SJSA1 (cell line): ENCODE measurements at regions not wholly inside any gene's neighbourhood (a gene's known extent, or its start where the extent isn't known, plus 50 kb on each side); places are given as distances from the start of the nearest gene placed in this dataset.

Experiments used
- DNase-seq, 2 experiments: peaks; one replicate each; pipeline ENCODE4 v3.0.0-alpha.2; 2015 to 2020; ENCODE audit warnings: low spot score in 2 of 2, low read depth in 1 of 2
- H3K27ac ChIP-seq: fragments of 250-450 bp; sonication (Bioruptor Pico); 2 replicates; pipeline ENCODE4 v1.5.1; 2020; ENCODE audit warnings: mild to moderate bottlenecking, moderate library complexity
- H3K27me3 ChIP-seq: fragments of 250-450 bp; sonication (Bioruptor Pico); replicated peaks from 2 replicates; pipeline ENCODE4 v1.5.1; 2020; ENCODE audit warnings: mild to moderate bottlenecking, moderate library complexity
- H3K36me3 ChIP-seq: fragments of 250-450 bp; sonication (Bioruptor Pico); 2 replicates; pipeline ENCODE4 v1.5.1; 2020; ENCODE audit warnings: mild to moderate bottlenecking
- H3K4me1 ChIP-seq: fragments of 250-450 bp; sonication (Bioruptor Pico); replicated peaks from 2 replicates; pipeline ENCODE4 v1.6.1; 2021; ENCODE audit warnings: mild to moderate bottlenecking
- H3K4me3 ChIP-seq: fragments of 250-450 bp; sonication (Bioruptor Pico); 2 replicates; pipeline ENCODE4 v1.5.1; 2020; ENCODE audit warnings: mild to moderate bottlenecking
- H3K9me3 ChIP-seq: fragments of 250-450 bp; sonication (Bioruptor Pico); replicated peaks from 2 replicates; pipeline ENCODE4 v1.5.1; 2020; ENCODE audit warnings: mild to moderate bottlenecking

DNA sequence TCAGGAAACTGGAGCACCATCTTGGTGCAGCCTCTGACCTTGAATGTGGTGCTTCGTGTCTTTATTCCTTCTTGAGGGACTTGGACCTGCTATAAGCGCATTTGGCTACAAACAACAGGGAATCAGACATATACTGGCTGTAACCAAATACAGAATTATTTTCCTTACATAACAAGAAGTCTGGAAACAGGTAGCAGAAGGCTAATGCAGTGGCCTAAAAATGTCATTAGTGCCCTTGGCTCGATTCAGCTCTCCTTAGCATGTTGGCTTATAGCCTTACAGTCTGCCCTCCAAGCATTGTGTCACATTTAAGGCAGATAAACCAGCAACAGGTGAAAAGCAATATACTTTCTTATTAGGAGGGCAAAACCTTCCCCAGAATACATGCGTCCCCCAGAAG, 655.4 kb downstream of the XIRP2 start:
- Histone ChIP-seq H3K9me3 (no peaks in the 10 kb centered on the region), H3K27ac (no peak overlapping the region), H3K4me3 (no peak overlapping the region), H3K27me3 (no peaks in the 10 kb centered on the region), H3K4me1 (no peaks in the 10 kb centered on the region), H3K36me3 (no peaks in the 10 kb centered on the region)
- DNase-seq, result no peak

DNA sequence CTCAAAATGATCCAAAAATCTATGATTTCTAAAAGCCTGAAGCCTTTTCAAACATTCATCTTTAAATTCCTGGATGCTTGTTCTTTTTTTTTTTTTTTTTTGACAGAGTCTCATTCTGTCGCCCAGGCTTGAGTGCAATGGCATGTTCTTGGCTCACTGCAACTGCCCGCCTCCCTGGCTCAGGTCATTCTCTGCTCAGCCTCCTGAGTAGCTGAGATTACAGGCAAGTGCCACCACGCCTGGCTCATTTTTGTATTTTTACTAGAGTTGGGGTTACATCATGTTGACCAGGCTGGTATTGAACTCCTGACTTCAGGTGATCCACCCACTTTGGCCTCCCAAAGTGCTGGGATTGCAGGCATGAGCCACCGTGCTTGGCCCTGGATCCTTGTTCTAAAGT, 649.5 kb downstream of the XIRP2 start:
- Histone ChIP-seq H3K4me3 (no peak overlapping the region), H3K36me3 (no peaks in the 10 kb centered on the region), H3K27me3 (no peaks in the 10 kb centered on the region), H3K27ac (no peak overlapping the region), H3K4me1 (no peaks in the 10 kb centered on the region), H3K9me3 (no peaks in the 10 kb centered on the region)
- no peak for DNase-seq

DNA sequence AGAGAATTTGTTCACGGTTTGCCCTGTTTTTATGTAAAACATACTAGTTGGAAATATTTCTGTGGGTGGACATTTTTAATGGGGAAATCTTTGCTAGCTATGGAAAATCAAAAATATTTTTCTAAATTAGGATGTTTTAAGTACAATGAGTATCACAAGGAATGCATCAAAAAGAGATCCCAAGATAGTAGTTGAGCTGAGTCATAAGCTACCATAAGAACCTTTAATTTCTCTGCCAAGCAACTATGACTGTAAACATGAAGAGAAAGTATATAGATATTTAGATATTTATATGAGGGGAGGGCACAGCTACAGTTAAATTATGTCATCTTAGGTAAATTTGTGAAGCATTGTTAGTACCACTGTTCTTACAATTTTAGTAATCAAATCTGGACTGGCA, 646.2 kb downstream of the XIRP2 start:
- H3K27me3 ChIP-seq, result no peaks in the 10 kb centered on the region
- H3K4me1 ChIP-seq, result no peaks in the 10 kb centered on the region
- H3K36me3 ChIP-seq, result no peaks in the 10 kb centered on the region
- H3K9me3 ChIP-seq, result no peaks in the 10 kb centered on the region
- DNase-seq, result no peak
- no peak overlapping the region for H3K4me3 ChIP-seq
- H3K27ac ChIP-seq, result no peak overlapping the region

DNA sequence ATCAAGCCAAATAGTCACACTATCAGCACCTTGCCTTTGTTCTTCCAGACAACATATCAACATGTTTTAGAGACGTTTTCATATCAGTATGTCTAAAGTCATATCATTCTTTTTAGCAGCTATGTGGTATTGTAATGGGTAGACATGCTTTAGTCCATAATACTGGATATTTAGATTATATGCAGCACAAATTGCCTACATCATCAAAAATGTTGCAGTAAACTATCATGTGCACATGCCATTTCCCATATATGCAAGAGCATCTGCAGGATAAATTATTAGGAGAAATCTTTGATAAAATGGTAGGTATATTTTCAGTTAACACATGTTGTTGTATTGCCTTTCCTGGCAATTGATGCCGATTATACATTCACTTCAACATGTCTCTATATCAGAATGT, 636.5 kb downstream of the XIRP2 start:
- Histone ChIP-seq H3K9me3 (no peaks in the 10 kb centered on the region), H3K36me3 (no peaks in the 10 kb centered on the region), H3K4me1 (no peaks in the 10 kb centered on the region), H3K27me3 (no peaks in the 10 kb centered on the region; the same call in 1 of the 2 replicates), H3K27ac (no peak overlapping the region), H3K4me3 (no peak overlapping the region)
- no peak for DNase-seq

DNA sequence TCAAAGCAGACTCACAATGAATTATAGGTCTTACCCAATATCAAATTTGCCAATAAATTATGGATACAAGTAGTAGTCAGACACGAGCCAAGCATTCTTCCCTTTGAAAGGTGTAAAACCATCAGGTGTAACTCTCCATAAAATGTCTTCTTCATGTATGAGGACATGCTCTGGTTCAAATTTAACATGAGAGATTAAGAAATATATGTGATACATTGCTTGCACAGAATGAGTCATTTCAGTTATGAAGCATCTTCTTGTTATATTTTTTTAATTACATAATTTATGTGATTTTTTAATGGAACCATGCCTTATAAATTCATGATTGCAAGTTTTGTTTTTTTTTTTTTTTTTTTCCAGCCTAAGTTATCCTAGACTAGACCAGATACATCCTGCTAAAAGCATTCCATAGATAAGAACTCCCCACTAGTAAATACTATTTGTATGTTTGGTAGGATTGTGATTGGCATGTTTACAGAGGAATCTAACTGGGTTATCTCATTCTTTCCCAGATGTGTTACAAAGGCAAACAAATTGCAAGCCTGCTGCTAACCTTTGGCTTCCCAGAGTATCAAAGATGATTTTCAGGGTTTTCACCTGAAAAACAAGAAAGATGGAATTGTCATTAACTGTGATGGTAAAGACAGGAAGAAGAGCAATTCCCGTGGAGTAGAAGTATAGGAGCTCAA, 621.9 kb downstream of the XIRP2 start:
- Histone ChIP-seq H3K4me3 (no peak overlapping the region), H3K4me1 (no peaks in the 10 kb centered on the region; the same call in none of the 2 replicates), H3K27me3 (no peaks in the 10 kb centered on the region), H3K27ac (no peak overlapping the region), H3K36me3 (no peaks in the 10 kb centered on the region), H3K9me3 (no peaks in the 10 kb centered on the region)
- no peak for DNase-seq

DNA sequence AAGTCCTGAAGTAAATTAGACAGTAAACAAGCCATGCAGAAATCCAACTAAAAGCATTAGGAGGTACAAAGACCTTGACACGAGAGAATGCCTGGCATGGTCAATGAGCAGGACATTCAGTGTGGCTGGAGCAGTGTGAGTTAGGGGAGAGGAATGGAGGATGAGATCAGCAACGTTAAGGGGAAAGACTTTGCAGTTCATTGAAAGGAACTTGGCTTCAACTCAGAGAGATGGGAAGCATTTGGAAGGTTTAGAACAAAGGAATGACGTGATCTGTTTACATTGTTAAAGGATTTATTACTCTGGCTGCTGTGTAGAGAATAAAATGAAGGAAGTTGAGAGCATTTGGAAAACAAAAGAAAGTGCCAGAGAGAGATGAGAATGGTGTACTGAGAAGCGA, 621.3 kb downstream of the XIRP2 start:
- Histone ChIP-seq H3K4me3 (no peak overlapping the region), H3K27ac (no peak overlapping the region), H3K9me3 (no peaks in the 10 kb centered on the region), H3K27me3 (0 out of 2 replicates have a peak, but pooled peaks cover under 1% of the 10 kb centered on the region), H3K4me1 (no peaks in the 10 kb centered on the region; the same call in none of the 2 replicates), H3K36me3 (no peaks in the 10 kb centered on the region)
- DNase-seq, result peak; percentile 46 to 57

DNA sequence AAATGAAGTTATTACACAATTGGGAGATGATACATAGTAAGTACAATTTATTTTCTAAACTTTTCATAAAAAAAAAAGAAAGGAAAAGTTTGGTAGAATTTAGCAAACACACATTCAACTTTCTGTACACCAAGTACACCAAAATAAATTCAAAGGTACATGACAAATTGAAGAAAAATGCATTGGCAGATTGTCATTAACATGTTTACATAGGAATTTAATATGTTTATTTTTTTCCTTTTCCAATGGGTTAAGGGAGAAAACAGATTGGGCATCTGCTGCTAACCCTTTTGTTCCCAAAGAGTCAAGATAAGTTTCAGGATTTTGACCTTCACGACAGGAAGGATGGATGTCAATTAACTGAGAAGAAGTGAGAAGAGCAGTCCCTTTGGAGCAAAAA, 620.4 kb downstream of the XIRP2 start:
- Histone ChIP-seq H3K27ac (no peak overlapping the region), H3K4me1 (no peaks in the 10 kb centered on the region; the same call in none of the 2 replicates), H3K36me3 (no peaks in the 10 kb centered on the region), H3K27me3 (0 out of 2 replicates have a peak, but pooled peaks cover 2% of the 10 kb centered on the region), H3K9me3 (no peaks in the 10 kb centered on the region), H3K4me3 (no peak overlapping the region)
- DNase-seq, result no peak

DNA sequence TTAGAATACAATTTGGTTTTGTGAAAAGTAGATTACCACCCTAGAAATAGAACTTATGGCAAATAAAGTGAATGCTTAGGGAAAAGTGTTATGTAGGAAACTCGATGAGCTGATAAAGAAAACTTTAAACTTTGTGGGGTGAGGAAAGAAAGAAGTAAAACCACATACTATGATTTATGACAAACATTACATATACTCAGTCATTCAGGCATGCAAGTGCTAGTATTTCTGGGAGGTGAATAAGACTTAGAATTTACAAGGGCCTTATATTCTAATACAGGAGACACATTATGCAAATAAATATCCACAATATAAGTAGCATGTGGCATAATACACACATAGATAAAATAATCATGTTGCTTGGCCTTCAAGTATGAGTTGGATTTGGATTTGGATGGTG, 618.1 kb downstream of the XIRP2 start:
- Histone ChIP-seq H3K4me1 (no peaks in the 10 kb centered on the region; the same call in none of the 2 replicates), H3K27me3 (0 out of 2 replicates have a peak, but pooled peaks cover 2% of the 10 kb centered on the region), H3K4me3 (no peak overlapping the region), H3K27ac (no peak overlapping the region), H3K36me3 (no peaks in the 10 kb centered on the region), H3K9me3 (no peaks in the 10 kb centered on the region)
- no peak for DNase-seq

DNA sequence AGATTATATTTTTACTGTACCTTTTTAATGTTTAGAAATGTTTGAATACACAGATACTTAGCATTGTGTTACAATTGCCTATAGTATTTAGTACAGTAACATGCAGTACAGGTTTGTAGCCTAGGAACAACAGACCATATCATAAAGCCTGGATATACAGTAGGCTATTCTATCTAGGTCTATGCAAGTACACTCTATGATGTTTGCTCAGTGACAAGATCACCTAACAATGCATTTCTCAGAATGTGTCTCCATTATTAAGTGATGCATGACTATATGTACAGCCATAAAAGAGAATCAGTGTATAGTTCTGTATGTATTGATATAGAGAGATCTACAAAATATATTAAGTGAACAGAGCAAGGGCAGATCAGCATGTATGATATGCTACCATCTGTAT, 616.4 kb downstream of the XIRP2 start:
- Histone ChIP-seq H3K27me3 (0 out of 2 replicates have a peak, but pooled peaks cover 2% of the 10 kb centered on the region), H3K9me3 (no peaks in the 10 kb centered on the region), H3K36me3 (no peaks in the 10 kb centered on the region), H3K4me1 (no peaks in the 10 kb centered on the region; the same call in 1 of the 2 replicates), H3K4me3 (no peak overlapping the region), H3K27ac (no peak overlapping the region)
- no peak for DNase-seq

DNA sequence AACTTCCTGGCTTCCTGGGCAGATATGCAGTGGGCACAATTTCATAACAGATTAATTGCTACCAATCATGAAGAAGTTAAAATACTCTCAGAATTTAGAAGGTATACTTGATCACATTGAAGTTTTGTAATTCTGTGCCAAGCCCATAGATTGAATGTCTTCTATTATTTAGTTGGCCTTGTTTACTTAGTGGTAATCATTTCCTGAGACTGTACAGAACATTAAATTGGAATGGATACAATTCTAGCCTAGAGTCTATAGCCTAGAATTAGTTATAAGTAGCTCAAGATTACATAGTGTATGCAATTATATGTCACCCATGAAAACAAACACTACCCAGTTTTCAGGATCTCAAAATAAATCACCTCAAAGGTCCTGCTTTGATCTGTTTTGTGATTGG, 615.8 kb downstream of the XIRP2 start:
- Histone ChIP-seq H3K27me3 (0 out of 2 replicates have a peak, but pooled peaks cover 2% of the 10 kb centered on the region), H3K9me3 (no peaks in the 10 kb centered on the region), H3K4me3 (no peak overlapping the region), H3K4me1 (no peaks in the 10 kb centered on the region), H3K36me3 (no peaks in the 10 kb centered on the region), H3K27ac (no peak overlapping the region)
- DNase-seq, result no peak

DNA sequence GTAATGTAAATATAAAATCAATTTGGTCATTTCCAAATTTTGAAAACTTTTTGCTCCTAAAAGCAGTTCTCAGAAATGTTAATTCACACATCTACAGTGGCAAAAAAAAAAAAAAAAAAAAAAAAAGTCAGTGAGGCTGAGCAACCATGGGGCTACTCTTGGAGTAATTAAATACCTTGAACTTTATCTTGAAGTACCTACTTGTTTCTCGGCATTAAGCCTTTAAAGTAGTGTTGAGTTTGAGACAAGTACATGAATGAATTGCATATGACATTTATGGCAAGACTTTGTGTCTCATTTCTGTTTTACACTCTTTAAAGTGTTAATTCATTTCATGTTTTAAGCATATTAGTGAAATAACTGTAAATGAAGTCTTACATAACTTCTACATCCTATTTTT, 613.3 kb downstream of the XIRP2 start:
- Histone ChIP-seq H3K4me1 (no peaks in the 10 kb centered on the region), H3K27ac (no peak overlapping the region)
- DNase-seq, result no peak

DNA sequence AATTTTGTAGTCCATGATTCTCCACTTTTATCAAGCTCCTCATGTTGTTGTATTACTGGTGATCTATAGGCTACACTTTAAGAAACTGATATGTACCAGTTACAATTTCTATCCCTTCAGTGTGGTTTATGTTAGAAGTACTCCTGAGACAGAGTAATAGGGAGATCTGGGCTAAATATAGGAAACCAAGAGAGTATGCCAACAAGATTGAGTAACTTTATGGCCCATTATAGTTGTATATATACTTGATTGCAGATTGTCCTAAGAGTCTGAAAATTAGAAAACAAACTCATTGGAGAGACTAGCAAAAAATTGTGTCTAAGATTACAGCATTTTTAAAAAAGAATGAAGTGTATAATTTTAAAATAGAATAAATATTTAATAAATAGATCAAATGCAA, 605.6 kb downstream of the XIRP2 start:
- DNase-seq, result no peak
- Histone ChIP-seq H3K9me3 (no peaks in the 10 kb centered on the region), H3K4me3 (no peak overlapping the region), H3K27me3 (no peaks in the 10 kb centered on the region), H3K27ac (no peak overlapping the region), H3K36me3 (no peaks in the 10 kb centered on the region), H3K4me1 (no peaks in the 10 kb centered on the region)

More for the DNA sequence above, 613.3 kb downstream of the XIRP2 start:
- Histone ChIP-seq H3K27me3 (0 out of 2 replicates have a peak, but pooled peaks cover 2% of the 10 kb centered on the region), H3K4me3 (no peak overlapping the region), H3K36me3 (no peaks in the 10 kb centered on the region), H3K9me3 (no peaks in the 10 kb centered on the region)

DNA sequence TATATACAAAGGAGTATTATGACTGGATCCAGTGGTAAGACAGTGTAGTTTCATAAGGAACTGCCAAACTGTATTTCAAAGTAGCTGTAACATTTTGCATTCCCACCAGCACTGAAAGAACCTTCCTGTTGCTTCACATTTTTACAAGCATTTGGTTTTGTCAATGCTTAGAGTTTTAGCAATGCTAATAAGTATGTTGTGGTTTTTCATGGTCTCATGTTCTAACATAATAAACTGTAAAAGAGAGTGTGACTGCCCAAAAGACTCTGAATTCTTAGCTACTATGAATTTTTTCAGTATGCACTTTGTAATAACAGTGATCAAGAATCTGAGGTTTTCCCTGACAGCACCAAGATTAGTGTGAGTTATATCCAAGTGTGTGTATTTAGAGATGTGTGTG, 604.2 kb downstream of the XIRP2 start:
- no peaks in the 10 kb centered on the region for H3K4me1 ChIP-seq
- H3K27me3 ChIP-seq, result no peaks in the 10 kb centered on the region
- no peak for DNase-seq
- no peak overlapping the region for H3K4me3 ChIP-seq
- no peaks in the 10 kb centered on the region for H3K9me3 ChIP-seq
- H3K36me3 ChIP-seq, result no peaks in the 10 kb centered on the region
- H3K27ac ChIP-seq, result no peak overlapping the region

DNA sequence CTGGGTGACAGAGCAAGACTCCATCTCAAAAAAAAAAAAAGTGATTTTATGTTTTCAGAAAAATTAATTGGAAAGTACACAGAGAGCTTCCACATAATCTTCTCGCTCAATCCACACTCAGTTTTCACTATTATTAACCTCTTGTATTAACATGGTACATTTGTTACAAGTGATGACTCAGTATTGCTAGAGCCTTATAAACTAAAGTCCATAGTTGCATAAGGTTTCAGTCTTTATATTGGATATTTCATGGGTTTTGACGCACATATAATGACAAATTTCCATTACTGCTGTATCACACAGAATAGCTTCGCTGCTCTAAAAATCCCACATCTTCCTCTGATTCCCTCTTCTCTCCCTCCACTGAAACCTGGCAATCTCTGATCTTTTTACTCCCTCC, 603.5 kb downstream of the XIRP2 start:
- Histone ChIP-seq H3K4me3 (no peak overlapping the region), H3K36me3 (no peaks in the 10 kb centered on the region), H3K27ac (no peak overlapping the region), H3K4me1 (no peaks in the 10 kb centered on the region), H3K9me3 (no peaks in the 10 kb centered on the region), H3K27me3 (no peaks in the 10 kb centered on the region)
- no peak for DNase-seq

DNA sequence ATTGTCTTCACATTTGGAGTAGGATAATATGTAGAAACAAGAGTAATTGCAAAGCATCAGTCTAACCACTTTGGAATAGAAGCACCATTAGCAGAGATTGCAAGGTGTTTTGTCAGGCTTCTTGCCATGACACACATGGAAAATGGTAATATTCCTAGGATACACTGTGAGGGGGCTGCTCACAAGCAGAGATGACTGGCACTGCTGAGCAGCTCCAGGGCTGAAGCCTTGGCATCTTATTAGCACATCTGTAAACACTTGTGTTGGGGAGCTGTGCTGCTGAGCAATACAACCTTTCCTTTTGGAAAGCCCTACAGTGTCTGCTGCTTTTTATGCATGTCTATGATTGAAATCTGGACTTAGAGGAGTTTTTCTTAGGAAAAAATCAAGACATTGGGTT, 602.2 kb downstream of the XIRP2 start:
- no peaks in the 10 kb centered on the region for H3K9me3 ChIP-seq
- no peaks in the 10 kb centered on the region for H3K4me1 ChIP-seq
- no peaks in the 10 kb centered on the region for H3K27me3 ChIP-seq
- H3K4me3 ChIP-seq, result no peak overlapping the region
- no peak for DNase-seq
- H3K27ac ChIP-seq, result no peak overlapping the region
- no peaks in the 10 kb centered on the region for H3K36me3 ChIP-seq
